Adrenal gland (tissue), 9 donors: ENCODE measurements at regions not wholly inside any gene's neighbourhood (a gene's known extent, or its start where the extent isn't known, plus 50 kb on each side); places are given as distances from the start of the nearest gene placed in this dataset.

Experiments
- DNase-seq, 7 donors: peaks; one replicate each; pipeline ENCODE4 v3.0.0-alpha.2; 2019 to 2020
- H3K27ac ChIP-seq, 5 donors: fragments of 200-600 bp; sonication (generic) in 4 of 5; 1 replicate in 3 of 5; 2 replicates in 2 of 5; pipeline versions ENCODE4 v1.5.1 to v1.8.0; 2016 to 2020; ENCODE audit warnings: mild to moderate bottlenecking in 1 of 5
- H3K27me3 ChIP-seq: fragments of 200-600 bp; 2 replicates; pipeline ENCODE4 v1.8.0; 2021
- H3K36me3 ChIP-seq, 2 donors: fragments of 200-600 bp; replicated peaks in 1 of 2; 1 replicate in 1 of 2; 2 replicates in 1 of 2; pipeline versions ENCODE4 v1.5.1 to v1.8.0; 2018 to 2022
- H3K4me1 ChIP-seq, 2 donors: fragments of 200-600 bp; replicated peaks in 1 of 2; 1 replicate in 1 of 2; 2 replicates in 1 of 2; pipeline versions ENCODE4 v1.5.1 to v1.8.0; 2018 to 2021
- H3K4me3 ChIP-seq, 4 donors: fragments of 200-600 bp; sonication (generic) in 3 of 4; one replicate each; pipeline ENCODE4 v1.5.1; 2016 to 2018
- H3K9me3 ChIP-seq, 3 donors: fragments of 200-600 bp; sonication (generic) in 1 of 3; replicated peaks in 1 of 3; 1 replicate in 2 of 3; 2 replicates in 1 of 3; pipeline versions ENCODE4 v1.5.1 to v1.8.0; 2016 to 2021
- POLR2A ChIP-seq, 2 donors: fragments of 450-650 bp; IDR thresholded peaks; one replicate each; pipeline ENCODE4 v1.6.1; 2017; ENCODE audit warnings: antibody characterized with exemption in 2 of 2, mild to moderate bottlenecking in 2 of 2, moderate library complexity in 1 of 2
- WGBS, 4 donors: extraction: QIAGEN DNeasy Blood & Tissue Kit in 2 of 4; methylation state at CpG; one replicate each; pipeline versions ENCODE4 v1.1.5 to v1.1.7; 2013 to 2017; 5-methylcytosine and 5-hydroxymethylcytosine counted together
- intact Hi-C, 2 donors: fragments of 100-400 bp; cut with DNase I; formaldehyde crosslinking; loops; one replicate each; pipeline versions ENCODE4 v1.14.1 to v1.15.0; 2022 to 2023
- TF ChIP-seq, protein P1 (sequence below), 6 experiments: fragments of 450-650 bp in 4 of 6; fragments of 200-600 bp in 2 of 6; sonication (generic) in 1 of 6; IDR thresholded peaks; 1 replicate in 5 of 6; 2 replicates in 1 of 6; pipeline versions ENCODE4 v1.5.1 to v1.8.0; 2016 to 2021; ENCODE audit warnings: antibody characterized with exemption in 6 of 6, mild to moderate bottlenecking in 2 of 6, moderate library complexity in 1 of 6
- donor health status: healthy with polysubstance abuse.
- donor health status: Bipolar disorder and iron deficiency.
- donor health status: DM: yes; HTN: yes; CAD: no.
- donor health status: DM: no; HTN: no; CAD: no.
- donor health status: DM: no; HTN: no; CAD: no.

DNA sequence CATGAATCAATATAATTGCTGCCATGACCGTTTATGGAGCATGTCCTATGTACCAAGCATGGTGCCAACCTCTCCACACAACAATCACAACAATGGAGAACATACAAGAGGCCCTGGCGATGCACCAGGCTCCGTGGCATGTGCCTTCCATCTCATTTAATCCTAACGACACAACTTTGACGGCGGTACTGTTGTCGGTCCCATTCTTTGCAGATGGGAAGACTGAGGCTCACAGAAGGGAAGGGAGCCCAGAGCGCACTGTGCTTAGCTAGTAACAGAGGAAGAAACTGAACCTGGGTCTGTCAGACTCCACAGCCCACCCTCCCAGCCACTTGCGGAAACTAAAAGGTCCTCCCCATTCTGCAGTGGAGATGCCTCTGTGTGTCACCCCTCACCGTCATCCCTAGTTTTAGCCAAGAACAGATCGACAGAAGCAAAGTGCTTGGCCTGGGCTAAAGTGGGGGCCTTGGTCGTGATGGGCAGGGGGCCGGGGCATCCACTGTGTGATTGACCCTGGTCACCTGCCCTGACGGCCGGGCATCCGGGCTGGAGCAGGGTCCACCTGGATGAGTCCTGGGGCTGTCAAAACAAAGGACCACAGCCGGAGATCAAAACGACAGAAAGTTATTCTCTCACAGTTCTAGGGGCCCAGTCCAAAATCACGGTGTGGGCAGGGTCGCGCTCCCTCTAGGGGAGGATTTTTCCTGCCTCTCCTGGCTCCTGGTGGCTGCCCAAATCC lies 183.9 kb downstream of the C16orf95 start:
- Histone ChIP-seq H3K9me3 (no peaks in the 10 kb centered on the region), H3K27ac (peak overlapping the region in 1 of 5 donors; percentile 52), H3K4me3 (no peak overlapping the region), H3K27me3 (no peaks in the 10 kb centered on the region), H3K4me1 (no peaks in the 10 kb centered on the region), H3K36me3 (no peaks in the 10 kb centered on the region)
- 77 to 83% (median 80%) methylated on average over 15 to 21 of the region's 21 CpGs for WGBS, 4 donors
- TF ChIP-seq, protein P1, sequence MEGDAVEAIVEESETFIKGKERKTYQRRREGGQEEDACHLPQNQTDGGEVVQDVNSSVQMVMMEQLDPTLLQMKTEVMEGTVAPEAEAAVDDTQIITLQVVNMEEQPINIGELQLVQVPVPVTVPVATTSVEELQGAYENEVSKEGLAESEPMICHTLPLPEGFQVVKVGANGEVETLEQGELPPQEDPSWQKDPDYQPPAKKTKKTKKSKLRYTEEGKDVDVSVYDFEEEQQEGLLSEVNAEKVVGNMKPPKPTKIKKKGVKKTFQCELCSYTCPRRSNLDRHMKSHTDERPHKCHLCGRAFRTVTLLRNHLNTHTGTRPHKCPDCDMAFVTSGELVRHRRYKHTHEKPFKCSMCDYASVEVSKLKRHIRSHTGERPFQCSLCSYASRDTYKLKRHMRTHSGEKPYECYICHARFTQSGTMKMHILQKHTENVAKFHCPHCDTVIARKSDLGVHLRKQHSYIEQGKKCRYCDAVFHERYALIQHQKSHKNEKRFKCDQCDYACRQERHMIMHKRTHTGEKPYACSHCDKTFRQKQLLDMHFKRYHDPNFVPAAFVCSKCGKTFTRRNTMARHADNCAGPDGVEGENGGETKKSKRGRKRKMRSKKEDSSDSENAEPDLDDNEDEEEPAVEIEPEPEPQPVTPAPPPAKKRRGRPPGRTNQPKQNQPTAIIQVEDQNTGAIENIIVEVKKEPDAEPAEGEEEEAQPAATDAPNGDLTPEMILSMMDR (IDR thresholded peaks at IDR 0.05): no peak
- TF ChIP-seq POLR2A (IDR thresholded peaks at IDR 0.05): no peak
- intact Hi-C loops: no loop called here
- no peak for DNase-seq

DNA sequence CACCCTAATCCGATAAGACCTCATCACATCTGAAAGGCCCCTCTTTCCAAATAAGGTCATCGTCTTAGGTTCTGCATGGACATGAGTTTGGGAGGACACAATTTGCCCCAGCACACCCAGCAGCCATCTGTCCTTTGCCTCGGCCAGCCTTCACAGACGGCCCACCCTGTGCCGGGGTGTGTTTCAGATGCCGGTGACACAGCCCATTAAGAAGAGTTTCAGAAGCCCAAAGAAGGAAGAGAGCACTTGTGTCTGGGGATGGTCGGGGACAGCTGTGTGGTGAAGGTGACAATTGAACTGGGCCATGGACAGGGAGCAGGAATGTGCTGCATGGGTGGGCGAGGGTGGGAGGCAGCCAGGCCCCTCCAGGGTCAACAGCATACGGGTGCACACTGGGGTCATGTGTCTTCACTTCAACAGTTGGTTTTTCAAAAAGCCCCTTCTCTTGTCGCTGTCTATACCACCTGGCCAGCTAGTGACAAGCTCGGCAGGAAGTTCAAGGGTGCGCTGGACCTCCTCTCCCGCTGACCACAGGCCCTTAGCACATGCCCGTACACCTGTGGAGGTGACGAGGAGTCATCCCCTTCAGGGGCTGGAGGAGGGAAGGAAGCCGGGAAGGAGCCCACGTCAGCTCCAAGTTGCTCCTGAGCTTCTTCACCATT lies 183.1 kb downstream of the C16orf95 start:
- H3K27me3 ChIP-seq: no peaks in the 10 kb centered on the region
- no peak for DNase-seq
- 85 to 95% (median 89%) methylated on average over 15 to 17 of the region's 17 CpGs for WGBS, 4 donors

DNA sequence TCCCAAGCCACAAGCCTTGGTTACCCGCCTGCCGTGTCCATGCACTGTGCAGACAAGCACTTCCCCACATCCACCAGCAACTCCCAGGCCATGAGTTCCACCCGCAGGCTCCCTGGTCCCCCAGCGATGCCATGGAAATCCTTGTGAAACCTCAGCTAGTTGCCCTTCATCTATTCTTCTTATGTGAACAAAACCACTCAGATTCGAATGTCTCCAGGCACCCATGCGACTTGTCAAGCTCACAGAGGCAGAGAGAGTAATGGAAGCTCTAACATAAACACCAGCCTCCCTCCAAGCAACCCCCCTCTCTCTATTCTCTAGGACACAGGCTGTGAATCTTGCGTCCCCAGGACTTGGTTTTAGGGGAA lies 182.6 kb downstream of the C16orf95 start:
- WGBS, 4 donors: 82 to 90% (median 87%) methylated on average over 7 of the region's 7 CpGs
- intact Hi-C loops: no loop called here
- DNase-seq: no peak

More for the DNA sequence above, 183.1 kb downstream of the C16orf95 start:
- Histone ChIP-seq H3K4me1 (no peaks in the 10 kb centered on the region), H3K4me3 (no peak overlapping the region), H3K36me3 (no peaks in the 10 kb centered on the region), H3K27ac (no peak overlapping the region), H3K9me3 (no peaks in the 10 kb centered on the region)
- intact Hi-C loops: no loop called here
- no peak for TF ChIP-seq POLR2A (IDR thresholded peaks at IDR 0.05)
- TF ChIP-seq, protein P1 (IDR thresholded peaks at IDR 0.05): no peak

DNA sequence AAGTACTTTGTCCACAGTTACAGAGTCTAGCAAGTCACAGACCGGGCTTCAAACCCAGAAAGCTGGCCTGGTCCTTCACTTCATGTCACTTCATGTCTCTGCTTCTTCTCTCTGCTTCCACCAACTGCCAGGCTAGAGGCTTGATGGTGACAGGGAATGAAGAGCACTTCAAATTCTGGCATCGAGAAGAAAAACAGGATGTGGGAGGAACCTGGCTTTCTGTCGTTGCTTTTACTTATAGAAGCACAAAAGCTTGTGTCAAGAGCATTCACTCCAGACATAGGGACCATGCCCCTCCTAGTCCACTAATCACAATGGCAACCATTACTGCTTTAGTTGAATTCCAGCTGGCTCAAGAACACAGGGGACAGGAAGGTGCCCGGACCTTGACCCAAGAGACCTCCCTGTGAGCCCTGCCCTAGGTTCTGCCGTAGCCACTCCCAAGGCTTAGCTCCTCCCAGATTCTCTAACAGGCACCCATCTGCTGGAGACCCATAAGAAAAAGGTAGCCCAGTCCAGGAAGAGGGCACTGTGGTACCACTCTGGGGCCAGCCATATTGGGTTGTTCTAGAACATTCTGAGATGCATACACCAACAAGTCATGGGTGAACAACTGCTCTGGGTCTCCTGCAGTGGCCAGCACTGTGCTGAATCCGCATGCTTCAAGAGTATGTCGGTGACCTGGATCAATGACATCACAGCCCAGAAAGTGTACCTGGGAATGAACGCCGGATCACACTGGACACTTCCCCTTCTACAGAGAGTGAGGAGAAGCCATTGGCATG lies 181.8 kb downstream of the C16orf95 start:
- H3K36me3 ChIP-seq: no peaks in the 10 kb centered on the region
- intact Hi-C loops: no loop called here
- H3K9me3 ChIP-seq: no peaks in the 10 kb centered on the region
- no peaks in the 10 kb centered on the region for H3K4me1 ChIP-seq
- H3K27ac ChIP-seq: no peak overlapping the region
- no peak for DNase-seq
- WGBS, 4 donors: 57 to 62% (median 60%) methylated on average over 9 of the region's 9 CpGs
- no peak overlapping the region for H3K4me3 ChIP-seq
- no peak for TF ChIP-seq POLR2A (IDR thresholded peaks at IDR 0.05)
- TF ChIP-seq, protein P1 (IDR thresholded peaks at IDR 0.05): no peak
- H3K27me3 ChIP-seq: no peaks in the 10 kb centered on the region

More for the DNA sequence above, 182.6 kb downstream of the C16orf95 start:
- TF ChIP-seq, protein P1 (IDR thresholded peaks at IDR 0.05): no peak
- no peaks in the 10 kb centered on the region for H3K4me1 ChIP-seq
- H3K36me3 ChIP-seq: no peaks in the 10 kb centered on the region
- H3K9me3 ChIP-seq: no peaks in the 10 kb centered on the region
- H3K27ac ChIP-seq: no peak overlapping the region
- H3K27me3 ChIP-seq: no peaks in the 10 kb centered on the region
- no peak overlapping the region for H3K4me3 ChIP-seq
